ENCODE measurements at regions not wholly inside any gene's neighbourhood (a gene's known extent, or its start where the extent isn't known, plus 50 kb on each side); places are given as distances from the start of the nearest gene placed in this dataset.

DNA sequence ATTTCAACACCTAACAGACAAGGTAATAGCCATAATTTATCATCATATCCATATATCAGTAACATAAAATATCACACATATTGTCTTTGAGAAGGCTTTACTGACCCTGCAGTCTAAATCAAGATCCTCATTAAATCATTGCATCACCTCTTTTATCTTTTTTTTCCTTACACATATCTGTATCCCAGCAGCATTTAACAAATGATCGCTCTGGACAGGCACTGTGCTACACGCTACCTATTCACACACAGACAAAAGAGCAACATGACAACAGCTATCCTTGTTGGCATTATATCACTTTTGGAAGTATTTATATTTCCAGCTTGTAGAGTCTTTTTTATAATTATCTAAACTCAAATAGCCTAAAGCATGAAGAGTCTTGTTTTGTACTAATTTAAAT is 73.3 kb upstream of the NBEA start:
- TF ChIP-seq, protein P1, sequence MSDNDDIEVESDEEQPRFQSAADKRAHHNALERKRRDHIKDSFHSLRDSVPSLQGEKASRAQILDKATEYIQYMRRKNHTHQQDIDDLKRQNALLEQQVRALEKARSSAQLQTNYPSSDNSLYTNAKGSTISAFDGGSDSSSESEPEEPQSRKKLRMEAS (IDR thresholded peaks at IDR 0.05; ENCODE audit: low read depth, low read length), result no peak
- TF ChIP-seq, protein P2, sequence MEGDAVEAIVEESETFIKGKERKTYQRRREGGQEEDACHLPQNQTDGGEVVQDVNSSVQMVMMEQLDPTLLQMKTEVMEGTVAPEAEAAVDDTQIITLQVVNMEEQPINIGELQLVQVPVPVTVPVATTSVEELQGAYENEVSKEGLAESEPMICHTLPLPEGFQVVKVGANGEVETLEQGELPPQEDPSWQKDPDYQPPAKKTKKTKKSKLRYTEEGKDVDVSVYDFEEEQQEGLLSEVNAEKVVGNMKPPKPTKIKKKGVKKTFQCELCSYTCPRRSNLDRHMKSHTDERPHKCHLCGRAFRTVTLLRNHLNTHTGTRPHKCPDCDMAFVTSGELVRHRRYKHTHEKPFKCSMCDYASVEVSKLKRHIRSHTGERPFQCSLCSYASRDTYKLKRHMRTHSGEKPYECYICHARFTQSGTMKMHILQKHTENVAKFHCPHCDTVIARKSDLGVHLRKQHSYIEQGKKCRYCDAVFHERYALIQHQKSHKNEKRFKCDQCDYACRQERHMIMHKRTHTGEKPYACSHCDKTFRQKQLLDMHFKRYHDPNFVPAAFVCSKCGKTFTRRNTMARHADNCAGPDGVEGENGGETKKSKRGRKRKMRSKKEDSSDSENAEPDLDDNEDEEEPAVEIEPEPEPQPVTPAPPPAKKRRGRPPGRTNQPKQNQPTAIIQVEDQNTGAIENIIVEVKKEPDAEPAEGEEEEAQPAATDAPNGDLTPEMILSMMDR (IDR thresholded peaks at IDR 0.05; ENCODE audit: low read depth, low read length), result no peak
- TF ChIP-seq MYC (IDR thresholded peaks at IDR 0.05; ENCODE audit: low read depth, low read length), result no peak
- no peak for TF ChIP-seq POLR2A (IDR thresholded peaks at IDR 0.05; ENCODE audit: extremely low read depth, insufficient read length)
- H3K4me3 ChIP-seq (ENCODE audit: low read depth, low read length), result no peak overlapping the region
- no peak for DNase-seq (ENCODE audit: low read depth)

DNA sequence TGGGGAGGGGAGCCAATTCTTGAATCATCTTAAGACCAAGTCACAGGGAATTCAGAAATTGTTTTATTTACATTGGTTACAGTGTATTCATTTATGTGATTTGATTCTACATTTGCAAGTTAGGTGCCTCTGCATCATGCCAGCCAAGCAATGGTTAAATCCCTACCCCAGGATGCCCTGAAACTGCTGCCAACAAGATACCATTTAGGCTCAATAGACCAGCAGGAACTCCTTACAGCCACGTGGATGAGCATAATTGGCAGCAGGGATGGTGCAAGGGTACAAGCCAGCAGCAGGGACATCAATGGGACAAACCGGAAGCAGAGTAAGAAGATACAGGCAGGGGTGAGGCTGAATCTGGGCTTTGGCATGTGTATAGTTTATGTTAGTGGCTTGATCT is 72.4 kb upstream of the NBEA start:
- H3K4me3 ChIP-seq (ENCODE audit: low read depth, low read length), result no peak overlapping the region
- DNase-seq (ENCODE audit: low read depth), result no peak
- TF ChIP-seq MYC (IDR thresholded peaks at IDR 0.05; ENCODE audit: low read depth, low read length) (no peak), POLR2A (IDR thresholded peaks at IDR 0.05; ENCODE audit: extremely low read depth, insufficient read length) (no peak)
- TF ChIP-seq, protein P1 (IDR thresholded peaks at IDR 0.05; ENCODE audit: low read depth, low read length), result no peak
- TF ChIP-seq, protein P2 (IDR thresholded peaks at IDR 0.05; ENCODE audit: low read depth, low read length), result no peak

DNA sequence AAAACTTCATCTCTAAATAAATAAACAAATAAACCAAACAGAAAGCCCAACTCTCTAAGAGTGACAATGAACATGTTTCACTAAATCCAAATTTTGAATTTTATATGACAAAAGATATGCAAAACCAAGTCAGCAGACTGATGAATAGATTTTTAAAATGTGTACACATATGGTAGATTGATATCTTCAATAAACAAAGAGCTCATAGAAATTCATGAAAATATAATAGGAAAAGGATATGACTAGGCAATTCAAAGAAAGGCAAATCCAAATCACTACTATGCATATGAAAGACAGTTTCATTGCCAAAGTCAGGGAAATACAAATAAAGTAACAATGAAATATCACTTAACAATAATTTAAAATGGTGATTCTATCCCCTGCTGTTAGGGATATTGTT is 63.7 kb upstream of the NBEA start:
- no peak for DNase-seq (ENCODE audit: low read depth)
- TF ChIP-seq POLR2A (IDR thresholded peaks at IDR 0.05; ENCODE audit: extremely low read depth, insufficient read length) (no peak), MYC (IDR thresholded peaks at IDR 0.05; ENCODE audit: low read depth, low read length) (no peak)
- TF ChIP-seq, protein P1 (IDR thresholded peaks at IDR 0.05; ENCODE audit: low read depth, low read length), result no peak
- TF ChIP-seq, protein P2 (IDR thresholded peaks at IDR 0.05; ENCODE audit: low read depth, low read length), result no peak
- H3K4me3 ChIP-seq (ENCODE audit: low read depth, low read length), result no peak overlapping the region

DNA sequence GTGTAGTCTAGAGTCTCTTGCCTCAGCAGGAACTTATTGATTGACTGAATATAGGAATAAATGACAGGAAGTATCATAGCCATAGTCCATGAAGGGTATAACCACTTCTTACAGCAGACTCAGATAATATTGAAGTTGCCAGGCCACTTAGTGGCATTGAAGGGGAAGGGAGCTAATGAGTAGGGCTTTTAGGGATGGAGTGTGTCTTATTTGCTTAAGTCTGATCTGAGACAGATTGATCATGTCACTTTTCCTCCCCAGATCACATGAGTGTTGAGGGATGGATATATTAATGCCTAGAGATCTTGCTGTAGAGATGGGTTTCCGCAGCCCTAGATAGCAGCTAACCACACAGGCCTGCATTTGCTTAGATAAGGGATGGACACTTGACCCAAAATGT is 62.2 kb upstream of the NBEA start:
- no peak overlapping the region for H3K4me3 ChIP-seq (ENCODE audit: low read depth, low read length)
- DNase-seq (ENCODE audit: low read depth), result no peak
- TF ChIP-seq, protein P2 (IDR thresholded peaks at IDR 0.05; ENCODE audit: low read depth, low read length), result no peak
- TF ChIP-seq MYC (IDR thresholded peaks at IDR 0.05; ENCODE audit: low read depth, low read length) (no peak), POLR2A (IDR thresholded peaks at IDR 0.05; ENCODE audit: extremely low read depth, insufficient read length) (no peak)
- TF ChIP-seq, protein P1 (IDR thresholded peaks at IDR 0.05; ENCODE audit: low read depth, low read length), result no peak

DNA sequence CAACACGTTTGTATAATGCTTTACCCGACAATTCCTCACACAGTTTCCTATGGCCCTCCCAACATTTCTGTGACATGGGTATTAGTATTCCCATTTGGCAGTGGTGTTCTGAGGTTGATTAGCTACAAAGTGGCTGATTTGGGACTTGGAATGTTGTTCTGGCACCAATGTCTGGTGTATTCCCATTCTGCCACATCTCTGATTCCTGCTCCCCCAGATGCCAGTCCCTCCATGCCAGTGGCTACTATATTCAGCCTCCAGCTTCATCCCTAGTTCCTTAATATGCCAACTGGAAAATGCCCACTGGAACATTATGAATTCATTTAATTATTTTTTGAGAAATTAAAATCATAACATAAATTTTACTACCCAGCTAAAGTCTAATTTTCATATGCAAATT is 60.6 kb upstream of the NBEA start:
- no peak overlapping the region for H3K4me3 ChIP-seq (ENCODE audit: low read depth, low read length)
- DNase-seq (ENCODE audit: low read depth), result no peak
- TF ChIP-seq POLR2A (IDR thresholded peaks at IDR 0.05; ENCODE audit: extremely low read depth, insufficient read length), result no peak
- TF ChIP-seq, protein P2 (IDR thresholded peaks at IDR 0.05; ENCODE audit: low read depth, low read length), result no peak
- TF ChIP-seq, protein P1 (IDR thresholded peaks at IDR 0.05; ENCODE audit: low read depth, low read length), result no peak
- no peak for TF ChIP-seq MYC (IDR thresholded peaks at IDR 0.05; ENCODE audit: low read depth, low read length)

DNA sequence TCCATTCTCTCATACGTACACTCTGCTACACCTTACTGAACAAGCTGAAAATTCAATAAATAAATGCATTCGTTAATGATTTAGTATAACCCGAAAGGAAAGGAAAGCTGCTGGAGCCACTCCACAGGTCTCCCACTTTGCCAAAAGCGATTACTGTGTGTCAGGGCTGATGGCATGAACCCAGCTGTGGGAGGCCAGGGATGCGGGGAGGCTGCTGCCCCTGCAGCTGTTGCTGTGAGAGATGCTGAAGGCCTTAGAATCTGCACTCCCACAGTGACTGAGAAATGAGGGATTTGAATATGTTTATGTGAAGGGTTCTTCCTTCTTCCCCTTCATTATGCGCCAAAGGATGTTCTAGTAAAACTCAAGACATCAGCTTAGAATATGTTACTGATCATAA is 58.7 kb upstream of the NBEA start:
- TF ChIP-seq, protein P2 (IDR thresholded peaks at IDR 0.05; ENCODE audit: low read depth, low read length), result no peak
- TF ChIP-seq, protein P1 (IDR thresholded peaks at IDR 0.05; ENCODE audit: low read depth, low read length), result no peak
- no peak overlapping the region for H3K4me3 ChIP-seq (ENCODE audit: low read depth, low read length)
- DNase-seq (ENCODE audit: low read depth), result no peak
